ENCODE measurements at regions not wholly inside any gene's neighbourhood (a gene's known extent, or its start where the extent isn't known, plus 50 kb on each side); places are given as distances from the start of the nearest gene placed in this dataset.
A peak's percentile ranks its signal among the peaks of the same experiment; 100 is the strongest.

DNA sequence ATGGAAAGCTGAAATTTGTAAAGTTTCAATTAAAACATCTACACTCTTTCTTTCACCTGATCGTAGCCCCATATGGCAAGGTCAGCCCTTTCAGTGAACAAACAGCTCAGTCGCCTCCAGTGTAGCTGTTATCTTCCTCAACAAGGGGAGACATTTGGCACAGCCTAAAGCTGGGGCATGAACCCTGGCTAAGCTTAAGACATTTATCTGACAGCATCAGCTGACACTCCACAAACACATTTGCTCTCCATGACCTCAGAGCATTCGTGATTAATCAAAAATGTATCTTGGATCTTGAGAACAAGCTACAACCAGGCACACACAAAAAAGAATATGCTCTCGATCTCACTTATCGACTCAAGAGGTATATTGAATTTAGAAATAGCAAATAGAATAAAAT is 67.3 kb downstream of the POU5F2 start:
- TF ChIP-seq, protein P1, sequence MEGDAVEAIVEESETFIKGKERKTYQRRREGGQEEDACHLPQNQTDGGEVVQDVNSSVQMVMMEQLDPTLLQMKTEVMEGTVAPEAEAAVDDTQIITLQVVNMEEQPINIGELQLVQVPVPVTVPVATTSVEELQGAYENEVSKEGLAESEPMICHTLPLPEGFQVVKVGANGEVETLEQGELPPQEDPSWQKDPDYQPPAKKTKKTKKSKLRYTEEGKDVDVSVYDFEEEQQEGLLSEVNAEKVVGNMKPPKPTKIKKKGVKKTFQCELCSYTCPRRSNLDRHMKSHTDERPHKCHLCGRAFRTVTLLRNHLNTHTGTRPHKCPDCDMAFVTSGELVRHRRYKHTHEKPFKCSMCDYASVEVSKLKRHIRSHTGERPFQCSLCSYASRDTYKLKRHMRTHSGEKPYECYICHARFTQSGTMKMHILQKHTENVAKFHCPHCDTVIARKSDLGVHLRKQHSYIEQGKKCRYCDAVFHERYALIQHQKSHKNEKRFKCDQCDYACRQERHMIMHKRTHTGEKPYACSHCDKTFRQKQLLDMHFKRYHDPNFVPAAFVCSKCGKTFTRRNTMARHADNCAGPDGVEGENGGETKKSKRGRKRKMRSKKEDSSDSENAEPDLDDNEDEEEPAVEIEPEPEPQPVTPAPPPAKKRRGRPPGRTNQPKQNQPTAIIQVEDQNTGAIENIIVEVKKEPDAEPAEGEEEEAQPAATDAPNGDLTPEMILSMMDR (IDR thresholded peaks at IDR 0.05; ENCODE audit: insufficient read depth, low read depth, low read length) = no peak
- no peak overlapping the region for H3K4me3 ChIP-seq (ENCODE audit: low read depth, low read length)
- DNase-seq (ENCODE audit: low read depth) = no peak

GRCh38 chr5:93673316-93673954 is 68.0 kb downstream of the POU5F2 start:
- TF ChIP-seq, protein P1 (IDR thresholded peaks at IDR 0.05; ENCODE audit: insufficient read depth, low read depth, low read length) = no peak

GRCh38 chr5:93665648-93666047 is 75.8 kb downstream of the POU5F2 start:
- no peak overlapping the region for H3K4me3 ChIP-seq (ENCODE audit: low read depth, low read length)
- TF ChIP-seq, protein P1 (IDR thresholded peaks at IDR 0.05; ENCODE audit: insufficient read depth, low read depth, low read length) = no peak
- no peak for DNase-seq (ENCODE audit: low read depth)

More at GRCh38 chr5:93673316-93673954, 68.0 kb downstream of the POU5F2 start:
- no peak overlapping the region for H3K4me3 ChIP-seq (ENCODE audit: low read depth, low read length)
- DNase-seq (ENCODE audit: low read depth) = no peak

- DNase-seq (ENCODE audit: low read depth) = no peak
- TF ChIP-seq, protein P1 (IDR thresholded peaks at IDR 0.05; ENCODE audit: insufficient read depth, low read depth, low read length) = no peak
- no peak overlapping the region for H3K4me3 ChIP-seq (ENCODE audit: low read depth, low read length)
Observed at GRCh38 chr5:93660677-93661076, 77.7 kb downstream of the NR2F1 start.

DNA sequence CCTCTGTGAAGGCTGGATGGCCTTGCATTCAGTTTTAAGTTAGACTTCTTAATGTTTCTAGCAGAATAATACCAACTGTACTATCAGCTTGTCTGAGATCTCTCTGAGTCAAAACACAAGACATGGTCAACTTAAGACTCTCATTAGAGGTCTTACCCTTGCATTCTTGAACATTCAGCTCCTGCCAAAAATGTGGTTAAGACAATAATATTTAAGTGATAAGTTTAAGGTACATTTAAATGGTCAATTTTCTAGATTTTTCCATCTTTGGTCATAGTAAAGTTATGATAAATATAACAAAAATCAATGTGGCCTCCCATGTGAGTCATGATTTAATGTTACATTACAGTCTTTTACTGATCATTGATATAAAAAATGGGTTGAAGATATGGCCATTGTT is 75.0 kb downstream of the NR2F1 start:
- TF ChIP-seq, protein P1 (IDR thresholded peaks at IDR 0.05; ENCODE audit: insufficient read depth, low read depth, low read length) = no peak
- no peak overlapping the region for H3K4me3 ChIP-seq (ENCODE audit: low read depth, low read length)
- peak; percentile 18 for DNase-seq (ENCODE audit: low read depth)

DNA sequence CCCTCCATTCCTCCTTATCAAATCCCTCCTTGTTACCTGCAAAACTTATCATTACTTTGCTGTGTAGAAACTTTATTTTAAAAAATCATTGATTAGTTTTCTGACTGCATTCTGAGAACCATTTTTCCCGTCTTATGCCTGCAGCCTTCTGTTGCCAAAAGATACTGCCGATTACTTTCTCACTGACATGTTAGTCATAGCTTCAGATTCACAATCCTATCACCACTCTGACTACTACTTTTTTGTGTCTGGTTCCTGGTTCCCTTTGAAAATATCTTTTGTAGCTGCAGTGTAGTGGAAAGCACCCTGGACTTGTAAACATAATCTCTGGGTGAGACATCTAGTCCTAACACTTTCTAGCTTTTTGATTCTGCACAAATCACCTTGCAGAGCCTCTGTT is 71.7 kb downstream of the NR2F1 start:
- H3K4me3 ChIP-seq (ENCODE audit: low read depth, low read length) = no peak overlapping the region
- DNase-seq (ENCODE audit: low read depth) = no peak
- TF ChIP-seq, protein P1 (IDR thresholded peaks at IDR 0.05; ENCODE audit: insufficient read depth, low read depth, low read length) = no peak

GRCh38 chr5:93653716-93654115 is 70.7 kb downstream of the NR2F1 start:
- DNase-seq (ENCODE audit: low read depth) = no peak
- TF ChIP-seq, protein P1 (IDR thresholded peaks at IDR 0.05; ENCODE audit: insufficient read depth, low read depth, low read length) = no peak

More at GRCh38 chr5:93653716-93654115, 70.7 kb downstream of the NR2F1 start:
- H3K4me3 ChIP-seq (ENCODE audit: low read depth, low read length) = no peak overlapping the region
